ENCODE measurements at regions not wholly inside any gene's neighbourhood (a gene's known extent, or its start where the extent isn't known, plus 50 kb on each side); places are given as distances from the start of the nearest gene placed in this dataset.

GRCh38 chr3:176578316-176578715 lies 619.0 kb downstream of the TBL1XR1 start:
- Histone ChIP-seq H3K4me3 (ENCODE audit: low read length) (no peak overlapping the region), H3K36me3 (ENCODE audit: control insufficient read depth, insufficient read depth, low read length) (no peaks in the 10 kb centered on the region), H3K27ac (ENCODE audit: low read length) (no peak overlapping the region), H3K4me1 (ENCODE audit: control insufficient read depth, insufficient read depth, low read length) (no peaks in the 10 kb centered on the region), H3K9me3 (replicated peaks; ENCODE audit: control insufficient read depth, low read depth, low read length) (no peaks in the 10 kb centered on the region), H3K27me3 (ENCODE audit: control insufficient read depth, insufficient read depth, low read length) (no peaks in the 10 kb centered on the region)
- no CpG with 5 or more reads among the region's 3 CpGs for WGBS (ENCODE audit: insufficient coverage)
- no peak for DNase-seq

- no CpG with 5 or more reads among the region's 5 CpGs for WGBS (ENCODE audit: insufficient coverage)
- Histone ChIP-seq H3K27me3 (ENCODE audit: control insufficient read depth, insufficient read depth, low read length) (no peaks in the 10 kb centered on the region), H3K4me3 (ENCODE audit: low read length) (no peak overlapping the region), H3K27ac (ENCODE audit: low read length) (no peak overlapping the region), H3K9me3 (replicated peaks; ENCODE audit: control insufficient read depth, low read depth, low read length) (no peaks in the 10 kb centered on the region), H3K4me1 (ENCODE audit: control insufficient read depth, insufficient read depth, low read length) (no peaks in the 10 kb centered on the region), H3K36me3 (ENCODE audit: control insufficient read depth, insufficient read depth, low read length) (no peaks in the 10 kb centered on the region)
- no peak for DNase-seq
Measured at GRCh38 chr3:176577447-176577846, 619.8 kb downstream of the TBL1XR1 start.

DNA sequence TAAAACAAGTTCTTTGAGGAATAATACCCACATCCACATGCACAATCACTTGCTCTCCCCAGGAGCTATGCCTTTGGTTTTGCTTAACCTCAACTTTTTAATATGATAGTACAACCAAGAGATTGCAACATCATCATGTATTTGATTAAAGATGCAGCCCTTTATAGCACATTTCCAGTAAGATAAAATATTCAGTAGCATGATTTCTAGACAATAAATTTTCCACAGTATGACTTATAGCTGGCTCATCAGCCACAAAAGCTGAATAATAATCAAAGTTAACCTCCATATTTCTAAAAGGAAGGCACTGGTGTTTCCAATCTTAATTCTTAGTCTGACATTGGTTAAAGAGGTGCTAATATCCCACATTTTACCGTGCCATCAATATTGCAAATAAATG lies 622.5 kb downstream of the TBL1XR1 start:
- H3K9me3 ChIP-seq (replicated peaks; ENCODE audit: control insufficient read depth, low read depth, low read length) = no peaks in the 10 kb centered on the region
- H3K4me1 ChIP-seq (ENCODE audit: control insufficient read depth, insufficient read depth, low read length) = no peaks in the 10 kb centered on the region
- no peaks in the 10 kb centered on the region for H3K27me3 ChIP-seq (ENCODE audit: control insufficient read depth, insufficient read depth, low read length)
- WGBS (ENCODE audit: insufficient coverage) = no CpG with 5 or more reads among the region's 1 CpG
- H3K27ac ChIP-seq (ENCODE audit: low read length) = no peak overlapping the region
- no peaks in the 10 kb centered on the region for H3K36me3 ChIP-seq (ENCODE audit: control insufficient read depth, insufficient read depth, low read length)
- no peak for DNase-seq
- no peak overlapping the region for H3K4me3 ChIP-seq (ENCODE audit: low read length)

- no peaks in the 10 kb centered on the region for H3K9me3 ChIP-seq (replicated peaks; ENCODE audit: control insufficient read depth, low read depth, low read length)
- no peak overlapping the region for H3K4me3 ChIP-seq (ENCODE audit: low read length)
- no peaks in the 10 kb centered on the region for H3K36me3 ChIP-seq (ENCODE audit: control insufficient read depth, insufficient read depth, low read length)
- whole genome bisulfite sequencing (ENCODE audit: insufficient coverage) = 100% methylated on average over 2 of the region's 6 CpGs
- no peak for DNase-seq
- no peaks in the 10 kb centered on the region for H3K4me1 ChIP-seq (ENCODE audit: control insufficient read depth, insufficient read depth, low read length)
- no peaks in the 10 kb centered on the region for H3K27me3 ChIP-seq (ENCODE audit: control insufficient read depth, insufficient read depth, low read length)
- no peak overlapping the region for H3K27ac ChIP-seq (ENCODE audit: low read length)
Measured at GRCh38 chr3:176571926-176572325, 625.4 kb downstream of the TBL1XR1 start.

DNA sequence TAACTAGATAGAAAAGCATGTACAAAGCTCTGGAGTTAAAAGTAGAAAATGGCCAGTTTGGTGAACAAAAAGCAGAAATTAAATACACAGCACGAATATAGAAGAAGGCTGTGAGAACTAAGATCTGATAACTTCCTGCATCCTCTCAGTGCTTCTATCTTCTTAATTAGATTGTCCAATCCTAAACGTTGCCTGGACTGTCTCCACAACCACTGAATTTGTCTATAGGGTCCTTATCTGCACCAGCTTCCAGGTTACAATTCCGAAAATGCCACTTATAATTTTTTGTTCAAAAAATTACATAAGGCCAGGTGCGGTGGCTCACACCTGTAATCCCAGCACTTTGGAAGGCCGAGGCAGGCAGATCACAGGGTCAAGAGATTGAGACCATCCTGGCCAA lies 626.3 kb downstream of the TBL1XR1 start:
- DNase-seq = no peak
- H3K27me3 ChIP-seq (ENCODE audit: control insufficient read depth, insufficient read depth, low read length) = no peaks in the 10 kb centered on the region
- H3K9me3 ChIP-seq (replicated peaks; ENCODE audit: control insufficient read depth, low read depth, low read length) = no peaks in the 10 kb centered on the region
- no peak overlapping the region for H3K4me3 ChIP-seq (ENCODE audit: low read length)
- no peak overlapping the region for H3K27ac ChIP-seq (ENCODE audit: low read length)
- 58% methylated on average over 1 of the region's 5 CpGs for WGBS (ENCODE audit: insufficient coverage)
- H3K4me1 ChIP-seq (ENCODE audit: control insufficient read depth, insufficient read depth, low read length) = no peaks in the 10 kb centered on the region
- no peaks in the 10 kb centered on the region for H3K36me3 ChIP-seq (ENCODE audit: control insufficient read depth, insufficient read depth, low read length)

GRCh38 chr3:176568189-176568588 lies 629.1 kb downstream of the TBL1XR1 start:
- no peak for DNase-seq
- WGBS (ENCODE audit: insufficient coverage) = 71% methylated on average over 3 of the region's 3 CpGs
- Histone ChIP-seq H3K27me3 (ENCODE audit: control insufficient read depth, insufficient read depth, low read length) (no peaks in the 10 kb centered on the region), H3K27ac (ENCODE audit: low read length) (no peak overlapping the region), H3K4me3 (ENCODE audit: low read length) (no peak overlapping the region), H3K36me3 (ENCODE audit: control insufficient read depth, insufficient read depth, low read length) (no peaks in the 10 kb centered on the region), H3K9me3 (replicated peaks; ENCODE audit: control insufficient read depth, low read depth, low read length) (no peaks in the 10 kb centered on the region), H3K4me1 (ENCODE audit: control insufficient read depth, insufficient read depth, low read length) (no peaks in the 10 kb centered on the region)

DNA sequence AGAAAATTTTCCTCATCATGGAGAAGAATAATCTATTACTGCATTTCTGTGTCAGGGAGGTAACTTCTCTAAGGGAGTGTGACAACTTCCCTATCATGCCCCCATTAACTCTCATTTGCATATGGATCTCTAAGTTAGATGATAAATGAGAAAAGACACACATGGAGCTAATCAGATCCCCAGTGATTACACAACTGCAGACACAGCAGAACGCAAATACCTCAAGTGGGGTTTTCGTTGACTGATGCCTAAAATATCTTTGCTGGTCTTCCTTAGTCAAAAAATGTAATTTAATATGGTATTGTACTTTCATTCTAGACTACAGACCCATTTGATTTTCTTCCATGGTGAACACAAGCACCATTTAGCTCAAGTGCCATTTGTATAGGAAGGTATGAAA lies 630.5 kb downstream of the TBL1XR1 start:
- H3K9me3 ChIP-seq (replicated peaks; ENCODE audit: control insufficient read depth, low read depth, low read length) = no peaks in the 10 kb centered on the region
- no peak overlapping the region for H3K4me3 ChIP-seq (ENCODE audit: low read length)
- H3K27me3 ChIP-seq (ENCODE audit: control insufficient read depth, insufficient read depth, low read length) = no peaks in the 10 kb centered on the region
- WGBS (ENCODE audit: insufficient coverage) = no CpG with 5 or more reads among the region's 2 CpGs
- no peaks in the 10 kb centered on the region for H3K36me3 ChIP-seq (ENCODE audit: control insufficient read depth, insufficient read depth, low read length)
- no peak for DNase-seq
- no peaks in the 10 kb centered on the region for H3K4me1 ChIP-seq (ENCODE audit: control insufficient read depth, insufficient read depth, low read length)
- H3K27ac ChIP-seq (ENCODE audit: low read length) = no peak overlapping the region

GRCh38 chr3:176562331-176562730 lies 635.0 kb downstream of the TBL1XR1 start:
- H3K4me1 ChIP-seq (ENCODE audit: control insufficient read depth, insufficient read depth, low read length) = no peaks in the 10 kb centered on the region
- no peaks in the 10 kb centered on the region for H3K36me3 ChIP-seq (ENCODE audit: control insufficient read depth, insufficient read depth, low read length)
- no peak overlapping the region for H3K4me3 ChIP-seq (ENCODE audit: low read length)
- H3K9me3 ChIP-seq (replicated peaks; ENCODE audit: control insufficient read depth, low read depth, low read length) = no peaks in the 10 kb centered on the region
- H3K27ac ChIP-seq (ENCODE audit: low read length) = no peak overlapping the region
- 100% methylated on average over 1 of the region's 1 CpG for WGBS (ENCODE audit: insufficient coverage)
- no peak for DNase-seq
- no peaks in the 10 kb centered on the region for H3K27me3 ChIP-seq (ENCODE audit: control insufficient read depth, insufficient read depth, low read length)

DNA sequence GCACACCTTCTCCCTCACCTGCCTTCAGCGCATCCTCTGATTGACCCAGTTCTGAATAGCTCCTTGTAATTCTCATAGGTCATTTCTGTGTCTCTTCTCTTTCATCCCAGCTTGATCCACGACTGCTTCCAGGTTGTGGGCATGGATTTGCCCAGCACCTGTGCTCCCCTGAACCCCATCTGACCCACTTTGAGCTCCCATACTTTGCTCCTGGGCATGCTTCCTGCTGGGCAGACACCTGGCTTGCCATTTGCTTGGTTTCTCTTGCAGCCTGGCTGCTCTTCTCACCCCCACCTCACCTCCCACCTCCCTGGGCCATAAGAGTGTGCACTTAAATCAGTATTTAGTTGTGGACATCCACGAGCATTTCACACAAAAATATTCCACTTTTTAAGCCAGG lies 635.5 kb downstream of the TBL1XR1 start:
- 75% methylated on average over 2 of the region's 3 CpGs for WGBS (ENCODE audit: insufficient coverage)
- no peak overlapping the region for H3K4me3 ChIP-seq (ENCODE audit: low read length)

GRCh38 chr3:176554791-176555654 lies 642.3 kb downstream of the TBL1XR1 start:
- WGBS (ENCODE audit: insufficient coverage) = 82% methylated on average over 3 of the region's 10 CpGs
- no peaks in the 10 kb centered on the region for H3K9me3 ChIP-seq (replicated peaks; ENCODE audit: control insufficient read depth, low read depth, low read length)
- no peaks in the 10 kb centered on the region for H3K4me1 ChIP-seq (ENCODE audit: control insufficient read depth, insufficient read depth, low read length)
- no peak overlapping the region for H3K27ac ChIP-seq (ENCODE audit: low read length)
- no peaks in the 10 kb centered on the region for H3K27me3 ChIP-seq (ENCODE audit: control insufficient read depth, insufficient read depth, low read length)
- no peak overlapping the region for H3K4me3 ChIP-seq (ENCODE audit: low read length)
- DNase-seq = no peak
- H3K36me3 ChIP-seq (ENCODE audit: control insufficient read depth, insufficient read depth, low read length) = no peaks in the 10 kb centered on the region

More for the DNA sequence above, 635.5 kb downstream of the TBL1XR1 start:
- DNase-seq = no peak
- Histone ChIP-seq H3K9me3 (replicated peaks; ENCODE audit: control insufficient read depth, low read depth, low read length) (no peaks in the 10 kb centered on the region), H3K36me3 (ENCODE audit: control insufficient read depth, insufficient read depth, low read length) (no peaks in the 10 kb centered on the region), H3K4me1 (ENCODE audit: control insufficient read depth, insufficient read depth, low read length) (no peaks in the 10 kb centered on the region), H3K27me3 (ENCODE audit: control insufficient read depth, insufficient read depth, low read length) (no peaks in the 10 kb centered on the region), H3K27ac (ENCODE audit: low read length) (no peak overlapping the region)

DNA sequence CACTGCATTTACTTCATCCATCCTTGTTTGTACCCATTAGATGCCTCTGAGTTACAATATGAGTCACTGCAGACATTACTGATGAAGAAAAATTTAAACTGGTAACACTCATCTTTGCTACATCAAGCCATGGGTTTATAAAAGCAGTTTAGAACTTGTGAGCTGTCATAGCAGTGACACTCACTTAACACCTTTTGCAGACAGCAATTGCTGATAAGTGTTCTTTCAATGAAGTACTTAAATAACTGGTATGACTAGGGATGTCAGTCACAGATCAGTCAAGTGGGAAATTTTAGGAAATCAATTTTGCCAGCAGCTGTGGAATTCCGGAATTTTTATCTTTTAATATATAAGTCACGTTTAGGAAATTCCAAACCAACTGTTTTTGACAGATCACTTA lies 643.0 kb downstream of the TBL1XR1 start:
- Histone ChIP-seq H3K36me3 (ENCODE audit: control insufficient read depth, insufficient read depth, low read length) (no peaks in the 10 kb centered on the region), H3K9me3 (replicated peaks; ENCODE audit: control insufficient read depth, low read depth, low read length) (no peaks in the 10 kb centered on the region), H3K27ac (ENCODE audit: low read length) (no peak overlapping the region), H3K4me1 (ENCODE audit: control insufficient read depth, insufficient read depth, low read length) (no peaks in the 10 kb centered on the region), H3K4me3 (ENCODE audit: low read length) (no peak overlapping the region), H3K27me3 (ENCODE audit: control insufficient read depth, insufficient read depth, low read length) (no peaks in the 10 kb centered on the region)
- WGBS (ENCODE audit: insufficient coverage) = no CpG with 5 or more reads among the region's 2 CpGs
- DNase-seq = no peak

Data from muscle of leg (tissue), 3 donors.